Transverse colon (tissue), 4 donors: ENCODE measurements at regions not wholly inside any gene's neighbourhood (a gene's known extent, or its start where the extent isn't known, plus 50 kb on each side); places are given as distances from the start of the nearest gene placed in this dataset.

Source experiments
- DNase-seq: peaks from one replicate; pipeline ENCODE4 v3.0.0-alpha.2; 2019
- H3K27ac ChIP-seq, 4 donors: fragments of 200-600 bp; sonication (generic); 2 replicates each; pipeline ENCODE4 v1.5.1; 2016 to 2018; ENCODE audit warnings: inconsistent platforms in 4 of 4
- H3K27me3 ChIP-seq: fragments of 200-600 bp; sonication (generic); 2 replicates; pipeline ENCODE4 v1.5.1; 2017; ENCODE audit warnings: inconsistent platforms
- H3K36me3 ChIP-seq, 4 donors: fragments of 200-600 bp; sonication (generic); 2 replicates each; pipeline ENCODE4 v1.5.1; 2017 to 2019; ENCODE audit warnings: inconsistent platforms in 4 of 4
- H3K4me1 ChIP-seq, 4 donors: fragments of 200-600 bp; sonication (generic); 2 replicates each; pipeline ENCODE4 v1.5.1; 2017 to 2020; ENCODE audit warnings: inconsistent platforms in 4 of 4
- H3K4me3 ChIP-seq, 4 donors: fragments of 200-600 bp; sonication (generic); 1 replicate in 1 of 4; 2 replicates in 3 of 4; pipeline versions ENCODE4 v1.5.1 to v1.6.1; 2017 to 2019; ENCODE audit warnings: inconsistent platforms in 4 of 4
- H3K9me3 ChIP-seq, 2 donors: fragments of 200-600 bp; sonication (generic); 2 replicates each; pipeline ENCODE4 v1.5.1; 2017 to 2019; ENCODE audit warnings: inconsistent platforms in 2 of 2
- CTCF ChIP-seq, 5 experiments: fragments of 200-600 bp in 3 of 5; fragments of 450-650 bp in 2 of 5; sonication (generic) in 3 of 5; IDR thresholded peaks; 1 replicate in 2 of 5; 2 replicates in 3 of 5; pipeline ENCODE4 v1.5.1; 2016 to 2017; ENCODE audit warnings: antibody characterized with exemption in 5 of 5, inconsistent platforms in 3 of 5, mild to moderate bottlenecking in 2 of 5, moderate library complexity in 1 of 5
- EP300 ChIP-seq: sonication (generic); formaldehyde crosslinking; IDR thresholded peaks from one replicate; pipeline ENCODE4 v1.6.1; 2017; ENCODE audit warnings: antibody characterized with exemption, low read depth
- POLR2A ChIP-seq: fragments of 450-650 bp; IDR thresholded peaks from one replicate; pipeline ENCODE4 v1.6.1; 2016; ENCODE audit warnings: antibody characterized with exemption, mild to moderate bottlenecking, moderate library complexity
- POLR2AphosphoS5 ChIP-seq, 3 donors: sonication (generic); formaldehyde crosslinking; IDR thresholded peaks; one replicate each; pipeline ENCODE4 v1.6.1; 2016; ENCODE audit warnings: antibody characterized with exemption in 3 of 3
- WGBS, 2 donors: methylation state at CpG; one replicate each; pipeline ENCODE4 v1.1.5; 2018; ENCODE audit warnings: low coverage in 1 of 2; 5-methylcytosine and 5-hydroxymethylcytosine counted together
- in situ Hi-C, 4 donors: fragments of 200-750 bp; cut with MboI; loops; one replicate each; pipeline versions ENCODE4 v1.15.0 to v1.15.1; 2017; ENCODE audit warnings: low sequenced_read_pairs in 3 of 4, low pct_ligation_motif_present in 1 of 4, low pct_unique_long_range_greater_than_20kb in 1 of 4
- intact Hi-C: fragments of 100-400 bp; cut with DNase I; formaldehyde crosslinking; loops from one replicate; pipeline ENCODE4 v1.15.1; 2023; ENCODE audit warnings: low total_unique reads

GRCh38 chr14:25150401-25150800, 100.5 kb upstream of the STXBP6 start:
- H3K4me3 ChIP-seq, result no peak overlapping the region
- intact Hi-C loops (no loop called here), in situ Hi-C loops (loop anchor here in 3 of 4 donors (10.0 kb wide), 1 partner anchor 416 kb away; no protein-coding TSS in a partner anchor)
- no peaks in the 10 kb centered on the region for H3K9me3 ChIP-seq
- H3K36me3 ChIP-seq, result no peaks in the 10 kb centered on the region
- H3K27ac ChIP-seq, result no peak overlapping the region
- DNase-seq, result no peak
- TF ChIP-seq CTCF (IDR thresholded peaks at IDR 0.05) (no peak), POLR2A (no peak), EP300 (no peak), POLR2AphosphoS5 (IDR thresholded peaks at IDR 0.05) (no peak)
- no peaks in the 10 kb centered on the region for H3K27me3 ChIP-seq
- no peaks in the 10 kb centered on the region for H3K4me1 ChIP-seq

- no peaks in the 10 kb centered on the region for H3K27me3 ChIP-seq
- WGBS, 2 donors, result 83 to 89% methylated on average over 2 of the region's 2 CpGs
- H3K27ac ChIP-seq, result no peak overlapping the region
- H3K4me3 ChIP-seq, result no peak overlapping the region
- no peak for DNase-seq
- intact Hi-C loops (no loop called here), in situ Hi-C loops (loop anchor here in 3 of 4 donors (10.0 to 25.0 kb wide), 3 partner anchors 328 to 403 kb away; no protein-coding TSS in a partner anchor)
- H3K4me1 ChIP-seq, result no peaks in the 10 kb centered on the region
- no peaks in the 10 kb centered on the region for H3K36me3 ChIP-seq
- no peaks in the 10 kb centered on the region for H3K9me3 ChIP-seq
- TF ChIP-seq POLR2A (no peak), EP300 (no peak)
These were observed 90.5 kb upstream of the STXBP6 start for GRCh38 chr14:25140411-25140810.

GRCh38 chr14:25136811-25137210, 86.9 kb upstream of the STXBP6 start:
- no peak for DNase-seq
- Histone ChIP-seq H3K4me3 (no peak overlapping the region), H3K4me1 (peaks cover 0 to 3% (median 2%) of the 10 kb centered on the region in 4 donors), H3K27ac (no peak overlapping the region), H3K9me3 (no peaks in the 10 kb centered on the region), H3K36me3 (no peaks in the 10 kb centered on the region), H3K27me3 (peaks cover 7% of the 10 kb centered on the region)
- WGBS, 2 donors, result 90% methylated on average over 5 of the region's 5 CpGs; no CpG with 5 or more reads in 1 of the 2 donors
- intact Hi-C loops, result loop anchor here (10.0 kb wide), 1 partner anchor 402 kb away; no protein-coding TSS in a partner anchor
- no peak for TF ChIP-seq EP300
- TF ChIP-seq POLR2AphosphoS5 (IDR thresholded peaks at IDR 0.05), result no peak
- no peak for TF ChIP-seq CTCF (IDR thresholded peaks at IDR 0.05)
- TF ChIP-seq POLR2A, result no peak
- in situ Hi-C loops, result loop anchor here in 3 of 4 donors (25.0 kb wide), 2 partner anchors 325 to 400 kb away; no protein-coding TSS in a partner anchor

- intact Hi-C loops (loop anchor here (5.0 to 10.0 kb wide), 2 partner anchors 332 to 399 kb away; no protein-coding TSS in a partner anchor), in situ Hi-C loops (loop anchor here in 3 of 4 donors (25.0 kb wide), 2 partner anchors 322 to 397 kb away; no protein-coding TSS in a partner anchor)
- 92% methylated on average over 5 of the region's 5 CpGs; no CpG with 5 or more reads in 1 of the 2 donors for WGBS, 2 donors
- TF ChIP-seq POLR2A, result no peak
- TF ChIP-seq EP300, result no peak
- TF ChIP-seq CTCF (IDR thresholded peaks at IDR 0.05), result no peak
- TF ChIP-seq POLR2AphosphoS5 (IDR thresholded peaks at IDR 0.05), result no peak
- Histone ChIP-seq H3K27ac (no peak overlapping the region), H3K27me3 (peaks cover 7% of the 10 kb centered on the region), H3K9me3 (no peaks in the 10 kb centered on the region), H3K4me1 (peaks cover 0 to 3% (median 2%) of the 10 kb centered on the region in 4 donors), H3K4me3 (no peak overlapping the region), H3K36me3 (no peaks in the 10 kb centered on the region)
- DNase-seq, result no peak
These were observed 84.2 kb upstream of the STXBP6 start for GRCh38 chr14:25134184-25134583.
